H9 (cell line): ENCODE measurements at regions not wholly inside any gene's neighbourhood (a gene's known extent, or its start where the extent isn't known, plus 50 kb on each side); places are given as distances from the start of the nearest gene placed in this dataset.

Experiments used
- DNase-seq: peaks from one replicate; pipeline ENCODE4 v3.0.0-alpha.2; 2017
- H2AFZ ChIP-seq: one replicate; pipeline ENCODE4 v1.6.1; 2013; ENCODE audit warnings: mild to moderate bottlenecking, low read length, control low read depth, moderate library complexity
- H2AK5ac ChIP-seq: 2 replicates; pipeline ENCODE4 v1.6.1; 2013; ENCODE audit warnings: low read length, control low read depth, mixed read lengths; ENCODE audit not compliant: insufficient read length
- H2BK120ac ChIP-seq: one replicate; pipeline ENCODE4 v1.6.1; 2013; ENCODE audit warnings: low read depth, mild to moderate bottlenecking, low read length, control low read depth, inconsistent platforms; ENCODE audit not compliant: poor library complexity, severe bottlenecking
- H2BK12ac ChIP-seq: 2 replicates; pipeline ENCODE4 v1.6.1; 2013; ENCODE audit warnings: low read length, control low read depth, mixed read lengths, low read depth; ENCODE audit not compliant: insufficient read length
- H2BK15ac ChIP-seq: 2 replicates; pipeline ENCODE4 v1.6.1; 2013; ENCODE audit warnings: low read depth, low read length, control low read depth
- H2BK20ac ChIP-seq: one replicate; pipeline ENCODE4 v1.6.1; 2013; ENCODE audit warnings: low read depth, mild to moderate bottlenecking, low read length, control low read depth, inconsistent platforms; ENCODE audit not compliant: poor library complexity, severe bottlenecking
- H2BK5ac ChIP-seq: 2 replicates; pipeline ENCODE4 v1.6.1; 2013; ENCODE audit warnings: low read length, control low read depth, mixed read lengths; ENCODE audit not compliant: insufficient read length
- H3K14ac ChIP-seq: 2 replicates; pipeline ENCODE4 v1.6.1; 2013; ENCODE audit warnings: low read length, control low read depth; ENCODE audit not compliant: insufficient read depth
- H3K18ac ChIP-seq: 2 replicates; pipeline ENCODE4 v1.6.1; 2013; ENCODE audit warnings: low read depth, mild to moderate bottlenecking, mixed read lengths, low read length, control low read depth; ENCODE audit not compliant: insufficient read length
- H3K23ac ChIP-seq: 2 replicates; pipeline ENCODE4 v1.6.1; 2013; ENCODE audit warnings: low read length, control low read depth, mixed read lengths, low read depth; ENCODE audit not compliant: insufficient read length
- H3K23me2 ChIP-seq: 2 replicates; pipeline ENCODE4 v1.6.1; 2013; ENCODE audit warnings: low read depth, mild to moderate bottlenecking, mixed read lengths, low read length, control low read depth; ENCODE audit not compliant: insufficient read length, poor library complexity, severe bottlenecking
- H3K27ac ChIP-seq: 2 replicates; pipeline ENCODE4 v1.5.1; 2013; ENCODE audit warnings: low read length, control low read depth, mixed read lengths, low read depth; ENCODE audit not compliant: insufficient read length
- H3K27me3 ChIP-seq: 2 replicates; pipeline ENCODE4 v1.6.1; 2013; ENCODE audit warnings: low read length, control low read depth, inconsistent platforms; ENCODE audit not compliant: insufficient read depth
- H3K4ac ChIP-seq: 2 replicates; pipeline ENCODE4 v1.6.1; 2013; ENCODE audit warnings: low read depth, mild to moderate bottlenecking, control low read depth, inconsistent platforms, low read length, moderate library complexity
- H3K4me1 ChIP-seq: 2 replicates; pipeline ENCODE4 v1.6.1; 2013; ENCODE audit warnings: low read length, control low read depth, inconsistent platforms; ENCODE audit not compliant: insufficient read depth
- H3K4me2 ChIP-seq: 2 replicates; pipeline ENCODE4 v1.6.1; 2013; ENCODE audit warnings: low read length, control low read depth, mixed read lengths; ENCODE audit not compliant: insufficient read length, insufficient read depth
- H3K56ac ChIP-seq: 2 replicates; pipeline ENCODE4 v1.6.1; 2013; ENCODE audit warnings: low read depth, mild to moderate bottlenecking, mixed read lengths, low read length, control low read depth; ENCODE audit not compliant: insufficient read length
- H3K79me1 ChIP-seq: 2 replicates; pipeline ENCODE4 v1.6.1; 2013; ENCODE audit warnings: low read depth, mild to moderate bottlenecking, moderate library complexity, low read length, control low read depth, inconsistent platforms; ENCODE audit not compliant: insufficient read depth, poor library complexity, severe bottlenecking
- H3K79me2 ChIP-seq: 2 replicates; pipeline ENCODE4 v1.6.1; 2013; ENCODE audit warnings: low read length, control low read depth, inconsistent platforms; ENCODE audit not compliant: insufficient read depth
- H3K9ac ChIP-seq: 2 replicates; pipeline ENCODE4 v1.6.1; 2013; ENCODE audit warnings: low read length, control low read depth, mixed read lengths; ENCODE audit not compliant: insufficient read length; ENCODE audit errors: extremely low read depth
- H3K9me3 ChIP-seq: one replicate; pipeline ENCODE4 v1.6.1; 2013; ENCODE audit warnings: low read depth, low read length, inconsistent platforms; ENCODE audit not compliant: control insufficient read depth
- H3T11ph ChIP-seq: one replicate; pipeline ENCODE4 v1.6.1; 2013; ENCODE audit warnings: mild to moderate bottlenecking, low read length, control low read depth, inconsistent platforms
- H4K20me1 ChIP-seq: one replicate; pipeline ENCODE4 v1.6.1; 2013; ENCODE audit not compliant: control insufficient read depth, insufficient read length, insufficient read depth
- H4K5ac ChIP-seq: 2 replicates; pipeline ENCODE4 v1.6.1; 2013; ENCODE audit warnings: low read depth, mild to moderate bottlenecking, mixed read lengths, low read length, control low read depth; ENCODE audit not compliant: insufficient read length
- H4K8ac ChIP-seq: replicated peaks from 2 replicates; pipeline ENCODE4 v1.6.1; 2013; ENCODE audit warnings: low read length, control low read depth, mixed read lengths, low read depth; ENCODE audit not compliant: insufficient read length
- H4K91ac ChIP-seq: 2 replicates; pipeline ENCODE4 v1.6.1; 2013; ENCODE audit warnings: low read depth, mild to moderate bottlenecking, moderate library complexity, mixed read lengths, low read length, control low read depth; ENCODE audit not compliant: insufficient read length
- H3K27ac Mint-ChIP-seq, 3 experiments: 2 replicates in 2 of 3; 3 replicates in 1 of 3; pipeline ENCODE4 v1.8.0; 2020 to 2021; ENCODE audit warnings: mixed read lengths in 3 of 3, mild to moderate bottlenecking in 1 of 3, moderate library complexity in 1 of 3
- H3K27me3 Mint-ChIP-seq: 2 replicates; pipeline ENCODE4 v1.8.0; 2021; ENCODE audit warnings: low read depth, mild to moderate bottlenecking, moderate library complexity, mixed read lengths
- H3K36me3 Mint-ChIP-seq, 3 experiments: 2 replicates in 2 of 3; 3 replicates in 1 of 3; pipeline ENCODE4 v1.8.0; 2020 to 2021; ENCODE audit warnings: low read depth in 3 of 3, mixed read lengths in 3 of 3; ENCODE audit not compliant: insufficient read depth in 1 of 3
- H3K4me1 Mint-ChIP-seq, 2 experiments: 2 replicates each; pipeline ENCODE4 v1.8.0; 2020; ENCODE audit warnings: mixed read lengths in 2 of 2
- H3K4me3 Mint-ChIP-seq, 2 experiments: 2 replicates in 1 of 2; 3 replicates in 1 of 2; pipeline ENCODE4 v1.8.0; 2020 to 2021; ENCODE audit warnings: mild to moderate bottlenecking in 2 of 2, mixed read lengths in 2 of 2, moderate library complexity in 1 of 2
- H3K9me3 Mint-ChIP-seq, 2 experiments: 2 replicates in 1 of 2; 3 replicates in 1 of 2; pipeline ENCODE4 v1.8.0; 2020; ENCODE audit warnings: mild to moderate bottlenecking in 2 of 2, mixed read lengths in 2 of 2, moderate library complexity in 1 of 2
- CTCF ChIP-seq: fragments of 200-600 bp; sonication (generic); conservative IDR thresholded peaks from 3 replicates; pipeline ENCODE4 v1.8.0; 2021; ENCODE audit warnings: antibody characterized with exemption, mild to moderate bottlenecking
- WGBS: extraction: QIAGEN DNeasy Blood & Tissue Kit; methylation state at CpG from one replicate; pipeline ENCODE4 v1.1.7; 2013; ENCODE audit warnings: missing lambda C conversion rate, low lambda C conversion rate, mixed read lengths; ENCODE audit not compliant: insufficient read length; ENCODE audit errors: extremely low coverage; 5-methylcytosine and 5-hydroxymethylcytosine counted together

DNA sequence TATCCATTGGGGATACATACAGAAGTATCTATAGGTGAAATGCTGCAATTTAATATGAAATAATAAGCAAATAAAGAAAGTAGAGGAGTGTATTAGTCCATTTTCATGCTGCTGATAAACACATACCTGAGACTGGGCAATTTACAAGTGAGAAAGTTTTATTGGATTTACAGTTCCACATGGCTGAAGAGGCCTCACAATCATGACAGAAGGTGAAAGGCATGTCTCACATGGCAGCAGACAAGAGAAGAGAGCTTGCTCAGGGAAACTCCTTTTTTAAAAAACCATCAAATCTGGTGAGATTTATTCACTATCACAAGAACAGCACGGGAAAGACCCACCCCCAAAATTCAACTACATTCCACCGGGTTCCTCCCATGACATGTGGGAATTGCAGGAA is 82.8 kb upstream of the TRIM24 start:
- no peaks in the 10 kb centered on the region for H3K27me3 ChIP-seq
- DNase-seq = no peak
- TF ChIP-seq CTCF = no peak
- H3K4me3 Mint-ChIP-seq = no peak overlapping the region
- no peaks in the 10 kb centered on the region for H3K4me1 ChIP-seq
- no peak overlapping the region for H2BK120ac ChIP-seq
- H3K14ac ChIP-seq = no peak overlapping the region
- no peak overlapping the region for H3K4me2 ChIP-seq
- H3K27me3 Mint-ChIP-seq = no peaks in the 10 kb centered on the region
- H2BK20ac ChIP-seq = no peak overlapping the region
- no peaks in the 10 kb centered on the region; a peak in 1 of 4 replicates for H3K4me1 Mint-ChIP-seq
- H3T11ph ChIP-seq = no peak overlapping the region
- H3K56ac ChIP-seq = no peak overlapping the region
- H3K23ac ChIP-seq = no peak overlapping the region
- no peak overlapping the region for H4K5ac ChIP-seq
- no peak overlapping the region for H3K27ac ChIP-seq
- no peak overlapping the region for H2AFZ ChIP-seq
- peaks cover 3 to 6% (median 4%) of the 10 kb centered on the region in 3 experiments for H3K36me3 Mint-ChIP-seq
- H3K27ac Mint-ChIP-seq = no peak overlapping the region
- no peaks in the 10 kb centered on the region for H3K79me2 ChIP-seq
- H4K91ac ChIP-seq = no peak overlapping the region
- WGBS = no CpG with 5 or more reads among the region's 2 CpGs
- no peaks in the 10 kb centered on the region for H3K23me2 ChIP-seq
- no peaks in the 10 kb centered on the region for H3K79me1 ChIP-seq
- peaks cover 3 to 13% of the 10 kb centered on the region in 2 experiments for H3K9me3 Mint-ChIP-seq
- H3K18ac ChIP-seq = no peak overlapping the region
- H2BK5ac ChIP-seq = no peak overlapping the region
- H3K9me3 ChIP-seq = no peaks in the 10 kb centered on the region
- H2BK12ac ChIP-seq = no peak overlapping the region
- H2BK15ac ChIP-seq = no peak overlapping the region
- H2AK5ac ChIP-seq = no peak overlapping the region
- no peak overlapping the region for H3K9ac ChIP-seq
- H3K4ac ChIP-seq = no peak overlapping the region
- H4K20me1 ChIP-seq = no peaks in the 10 kb centered on the region
- no peak overlapping the region for H4K8ac ChIP-seq
